H54 (cell line): ENCODE measurements at regions not wholly inside any gene's neighbourhood (a gene's known extent, or its start where the extent isn't known, plus 50 kb on each side); places are given as distances from the start of the nearest gene placed in this dataset.

ENCODE experiments used
- DNase-seq: peaks from one replicate; pipeline ENCODE4 v3.0.0; 2011; ENCODE audit warnings: low spot score, mixed read lengths; ENCODE audit not compliant: insufficient read length
- FAIRE-seq: peaks from 3 replicates; lab custom pipeline; 2011; peaks lifted over from hg19 to GRCh38; lab: Jason Lieb, UNC
- POLR2A ChIP-seq: IDR thresholded peaks from 2 replicates; pipeline ENCODE4 v1.6.1; 2011; ENCODE audit warnings: low read depth, mild to moderate bottlenecking, low read length

DNA sequence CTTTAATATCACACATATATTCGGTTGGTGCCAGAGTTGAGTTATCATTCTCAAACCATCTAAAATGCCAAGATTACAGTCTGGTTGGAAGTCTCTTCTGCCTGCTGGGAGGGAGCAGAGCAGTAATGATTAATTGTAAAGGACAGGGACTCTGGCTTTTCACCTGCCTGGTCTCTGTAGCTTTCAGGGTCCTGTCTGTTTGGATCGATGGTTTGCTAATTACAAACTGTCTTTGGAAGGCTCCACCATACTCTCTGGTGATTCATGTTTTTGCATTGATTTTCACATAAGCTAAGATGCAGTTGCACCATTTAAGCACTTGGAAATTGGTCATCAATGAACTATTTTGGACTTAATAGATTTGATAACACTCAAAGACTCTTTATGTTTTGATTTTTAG is 350.4 kb upstream of the SATB1 start:
- FAIRE-seq (no peak), DNase-seq (no peak)
- no peak for TF ChIP-seq POLR2A

DNA sequence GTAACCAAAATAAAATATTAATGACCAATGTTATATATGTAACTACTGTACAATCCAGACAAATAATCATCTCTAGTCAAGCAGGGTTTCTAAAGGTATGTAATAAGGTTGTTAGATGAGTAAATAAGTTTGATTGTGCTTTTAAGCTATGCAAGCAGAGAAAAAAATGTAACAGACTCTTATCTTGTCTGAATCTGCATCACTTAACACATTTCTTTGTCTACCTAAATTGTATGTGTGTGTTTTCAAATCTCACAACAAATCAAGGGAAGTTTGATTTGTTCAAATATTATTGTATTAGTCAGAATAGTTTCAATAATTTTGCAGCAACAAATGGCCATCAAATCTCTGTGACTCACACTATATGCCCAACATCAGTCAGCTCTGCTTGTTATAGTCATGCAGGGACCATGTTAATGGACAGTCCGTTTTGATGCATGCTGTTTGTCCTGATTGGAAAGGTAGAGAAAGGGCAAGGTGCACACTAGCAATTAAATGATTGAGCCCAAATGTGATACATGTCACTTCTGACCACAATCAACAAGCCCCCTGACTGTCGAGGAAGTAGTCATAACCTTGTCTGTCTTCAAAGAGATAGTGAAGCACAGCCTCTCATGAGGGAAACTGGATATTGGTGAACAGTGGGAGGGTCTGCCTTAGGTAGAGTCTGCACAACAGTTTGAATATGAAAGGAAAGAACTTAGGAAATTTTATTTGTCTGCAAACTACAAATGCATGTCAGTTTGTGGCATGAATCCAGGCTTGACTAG is 349.4 kb upstream of the SATB1 start:
- DNase-seq, result no peak
- no peak for TF ChIP-seq POLR2A
- FAIRE-seq, result no peak

DNA sequence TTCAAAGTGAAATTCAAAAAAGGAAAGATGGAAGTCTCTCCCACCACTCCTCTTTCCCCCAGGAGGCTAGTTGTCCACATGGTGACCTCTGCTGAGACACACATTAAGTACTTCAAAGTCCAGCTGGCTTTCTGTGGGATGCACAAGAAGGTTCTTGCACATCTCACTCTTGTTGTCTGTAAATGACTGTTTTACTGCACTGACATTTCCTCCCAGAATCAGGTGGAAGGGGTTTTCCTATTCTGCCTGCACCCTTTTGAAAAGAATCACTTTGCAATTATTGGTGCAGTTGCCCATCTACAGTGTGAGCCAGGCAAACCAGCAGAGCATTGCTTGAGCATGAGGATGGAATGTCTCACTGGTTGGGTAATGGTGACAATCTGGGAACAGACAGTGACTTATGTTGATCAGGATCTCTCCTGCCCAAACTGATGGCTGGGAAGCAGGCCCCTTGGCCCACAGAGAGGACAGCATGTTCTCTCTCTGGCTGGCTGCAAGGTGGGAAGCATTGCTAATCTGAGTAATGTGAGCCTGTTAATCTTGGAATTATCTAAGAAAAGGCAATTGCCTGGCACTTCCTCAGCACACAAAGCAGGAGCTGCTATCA is 347.7 kb upstream of the SATB1 start:
- no peak for TF ChIP-seq POLR2A
- FAIRE-seq (no peak), DNase-seq (no peak)

DNA sequence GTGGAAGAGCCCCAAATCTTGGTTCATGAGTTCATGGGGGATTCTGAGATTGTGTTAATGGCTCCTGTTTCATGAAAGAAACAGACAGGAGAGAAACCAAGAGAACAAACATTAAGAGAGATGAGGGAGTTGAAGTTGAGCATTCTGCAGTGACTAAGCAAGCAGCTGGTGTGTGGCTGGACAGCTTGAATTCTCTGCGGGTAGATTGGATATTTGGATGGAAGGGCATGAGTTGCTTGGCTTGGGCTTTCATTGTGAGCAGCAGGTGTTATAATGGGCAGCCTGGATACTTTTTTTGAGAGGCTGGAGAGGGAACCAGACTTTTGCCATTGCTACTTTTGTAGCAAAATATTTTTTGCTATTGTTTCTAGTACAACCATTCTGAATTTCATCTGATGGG is 346.8 kb upstream of the SATB1 start:
- no peak for TF ChIP-seq POLR2A
- no peak for FAIRE-seq
- DNase-seq, result no peak

DNA sequence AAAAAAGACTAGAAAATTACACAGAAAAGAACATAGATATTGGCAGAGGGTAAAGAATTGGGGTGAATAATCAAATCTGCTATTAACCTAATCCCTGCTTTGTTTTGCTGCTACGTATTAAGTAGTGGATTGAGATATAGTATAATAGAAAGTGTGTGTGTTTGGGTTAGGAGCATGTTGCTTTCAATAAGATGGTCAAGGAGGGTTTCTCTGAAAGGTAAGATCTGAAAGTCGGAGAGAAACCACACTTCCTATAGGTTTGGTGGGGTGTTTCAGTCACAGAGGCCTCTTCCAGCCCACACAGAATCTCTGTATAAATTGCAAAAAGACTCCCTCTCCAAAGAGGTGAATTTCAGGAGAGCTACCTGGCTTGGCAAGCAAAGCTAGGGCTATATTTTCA is 345.7 kb upstream of the SATB1 start:
- FAIRE-seq, result no peak
- no peak for DNase-seq
- no peak for TF ChIP-seq POLR2A

DNA sequence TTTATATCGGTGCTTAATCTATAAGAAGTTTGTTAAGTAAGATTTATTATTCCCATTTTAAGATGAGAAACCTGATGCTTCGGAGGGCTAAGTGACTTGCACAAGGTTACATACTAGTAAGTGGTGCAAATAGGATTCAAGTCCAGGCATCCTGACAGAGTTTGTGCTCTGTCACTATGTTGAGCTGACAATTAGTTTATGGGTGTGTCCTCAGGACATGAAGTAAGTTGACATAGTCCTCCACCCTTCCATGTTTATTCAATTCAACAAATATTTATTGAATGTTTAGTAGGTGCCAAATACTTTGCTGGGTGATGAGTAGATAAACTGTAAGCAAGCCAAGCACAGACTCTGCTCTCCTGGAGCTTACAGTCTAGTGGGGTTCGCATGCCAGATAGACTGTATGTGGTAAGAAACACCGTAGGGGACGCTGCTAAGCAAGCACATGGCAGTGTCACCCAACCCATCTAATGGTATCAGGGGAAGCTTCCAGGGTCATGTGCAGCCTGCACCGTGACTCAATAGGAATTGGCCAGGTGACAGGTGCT is 342.7 kb upstream of the SATB1 start:
- no peak for DNase-seq
- FAIRE-seq, result no peak

DNA sequence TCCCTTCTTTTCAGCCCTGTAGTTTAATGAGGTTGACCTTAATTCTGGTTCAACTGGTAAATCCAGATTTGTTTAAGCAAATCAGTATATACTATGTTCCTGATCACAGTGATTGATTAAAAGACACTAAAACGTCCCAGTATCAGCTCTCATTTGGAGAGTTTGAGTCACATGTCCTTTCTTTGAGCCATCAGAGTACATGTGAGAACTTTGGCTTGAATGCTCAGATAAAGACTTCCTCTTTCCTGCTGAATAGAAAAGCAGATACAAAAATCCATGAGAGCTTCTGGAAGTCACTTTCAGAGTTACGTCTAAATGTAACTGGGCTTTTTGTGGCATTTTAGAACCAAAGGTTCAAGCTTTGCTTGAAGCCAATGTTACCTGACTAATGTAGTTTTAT is 341.8 kb upstream of the SATB1 start:
- FAIRE-seq (no peak), DNase-seq (no peak)
- no peak for TF ChIP-seq POLR2A

More for the DNA sequence above, 342.7 kb upstream of the SATB1 start:
- no peak for TF ChIP-seq POLR2A

DNA sequence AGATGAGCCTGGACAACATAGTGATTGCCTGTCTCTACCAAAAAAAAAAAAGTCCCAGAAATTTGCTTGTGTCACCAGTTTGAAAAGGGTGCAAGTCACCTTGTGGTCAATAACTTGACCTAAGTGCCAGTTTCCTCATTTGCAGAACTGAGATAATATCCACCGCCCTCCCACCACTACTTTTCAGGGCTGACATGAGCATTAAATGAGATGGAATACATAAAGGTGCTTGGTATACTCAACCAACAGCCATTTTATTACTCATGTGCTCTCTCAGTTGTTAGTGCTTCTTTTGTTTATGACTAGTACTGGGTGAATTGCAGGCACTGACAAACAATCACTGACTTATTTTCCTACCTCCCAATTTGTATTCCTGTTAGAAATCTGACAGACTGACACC is 340.5 kb upstream of the SATB1 start:
- no peak for FAIRE-seq
- no peak for DNase-seq
- TF ChIP-seq POLR2A, result no peak

DNA sequence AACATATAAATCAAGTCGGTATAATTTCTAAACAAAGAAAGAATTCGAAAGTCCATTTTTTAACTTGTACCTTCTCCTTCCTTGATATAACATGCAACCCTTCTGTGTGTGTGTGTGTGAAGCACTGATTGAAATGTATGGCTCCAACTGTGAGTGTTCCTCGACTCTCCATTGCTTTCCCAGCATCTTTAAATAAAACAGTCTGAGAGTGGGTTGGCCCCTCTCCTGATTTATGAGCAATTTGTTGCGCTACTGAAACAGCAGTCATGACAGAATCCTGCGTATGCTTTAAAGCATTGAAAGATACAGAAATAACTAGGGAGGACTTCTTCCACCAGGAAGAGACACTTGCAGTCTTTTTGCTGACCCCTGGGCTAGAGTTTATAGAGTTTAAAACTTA is 340.0 kb upstream of the SATB1 start:
- no peak for FAIRE-seq
- no peak for DNase-seq
- no peak for TF ChIP-seq POLR2A

DNA sequence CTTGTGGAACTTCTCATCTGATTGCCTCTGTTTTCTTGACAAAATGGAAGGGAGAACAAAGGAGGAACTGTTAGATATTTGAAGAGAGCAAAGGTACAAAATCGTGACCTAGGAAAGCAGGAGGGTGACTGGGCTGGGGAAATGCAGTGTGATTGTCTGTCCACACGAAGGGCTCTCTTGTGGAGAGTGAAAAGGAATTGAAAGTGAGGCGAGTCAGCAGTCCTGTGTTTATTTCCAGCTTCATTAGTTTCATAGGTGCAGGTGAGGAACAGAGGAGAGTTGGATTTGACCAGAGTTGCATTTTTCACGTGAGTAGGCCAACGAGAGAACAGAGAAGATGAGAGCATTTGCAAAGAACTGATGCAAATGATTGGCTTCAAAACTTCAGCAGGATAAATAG is 336.4 kb upstream of the SATB1 start:
- no peak for TF ChIP-seq POLR2A
- FAIRE-seq (no peak), DNase-seq (no peak)

DNA sequence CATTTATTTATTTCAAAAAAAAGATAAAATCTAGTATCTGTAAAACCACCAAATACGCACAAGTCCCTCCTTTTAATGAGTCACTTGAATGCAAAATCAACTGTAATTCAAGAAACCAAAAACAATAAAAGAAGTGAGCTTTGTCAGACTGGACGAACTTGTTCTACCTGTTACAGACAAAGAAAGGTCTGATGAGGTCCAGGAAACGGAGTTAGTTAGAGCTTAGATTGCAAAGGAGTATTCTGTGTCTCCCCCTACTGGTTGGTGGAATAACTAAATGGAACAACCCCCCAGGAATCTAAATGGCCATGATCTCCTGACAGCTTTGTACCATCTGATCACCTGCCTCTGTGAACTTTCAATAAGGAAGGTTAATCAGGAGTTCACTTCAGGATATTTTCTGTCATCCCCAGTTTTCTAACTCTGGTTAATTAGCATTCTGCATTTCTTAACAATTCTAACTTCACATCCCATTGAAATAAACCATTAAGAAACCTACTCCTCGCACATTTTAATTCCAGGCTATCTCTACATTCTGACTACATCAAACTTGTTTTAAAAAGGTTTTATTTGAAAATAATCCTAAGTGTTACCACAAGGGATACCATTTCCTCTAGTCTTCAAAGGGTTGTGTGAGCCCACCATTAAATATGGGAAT is 333.0 kb upstream of the SATB1 start:
- no peak for TF ChIP-seq POLR2A
- FAIRE-seq, result peak; percentile 91
- peak; percentile 1 for DNase-seq

DNA sequence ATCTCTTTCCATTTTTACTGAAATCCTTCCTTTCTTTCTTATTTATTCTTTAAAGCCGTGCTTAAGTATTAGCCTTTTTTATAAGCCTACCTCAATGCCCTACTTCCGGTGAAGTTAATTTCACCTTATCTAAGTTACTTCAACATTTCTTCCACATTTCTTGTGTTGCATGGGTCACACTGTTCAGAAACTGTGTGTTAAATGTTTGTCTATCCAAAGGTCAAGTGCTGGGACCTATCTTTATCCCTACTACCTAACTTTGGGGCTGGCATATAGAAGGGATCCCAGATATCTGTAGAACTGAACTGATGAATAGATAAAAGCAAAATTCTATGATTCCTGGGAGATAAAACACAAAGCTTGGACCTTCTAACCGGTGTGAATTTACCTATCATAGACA is 332.3 kb upstream of the SATB1 start:
- no peak for TF ChIP-seq POLR2A

DNA sequence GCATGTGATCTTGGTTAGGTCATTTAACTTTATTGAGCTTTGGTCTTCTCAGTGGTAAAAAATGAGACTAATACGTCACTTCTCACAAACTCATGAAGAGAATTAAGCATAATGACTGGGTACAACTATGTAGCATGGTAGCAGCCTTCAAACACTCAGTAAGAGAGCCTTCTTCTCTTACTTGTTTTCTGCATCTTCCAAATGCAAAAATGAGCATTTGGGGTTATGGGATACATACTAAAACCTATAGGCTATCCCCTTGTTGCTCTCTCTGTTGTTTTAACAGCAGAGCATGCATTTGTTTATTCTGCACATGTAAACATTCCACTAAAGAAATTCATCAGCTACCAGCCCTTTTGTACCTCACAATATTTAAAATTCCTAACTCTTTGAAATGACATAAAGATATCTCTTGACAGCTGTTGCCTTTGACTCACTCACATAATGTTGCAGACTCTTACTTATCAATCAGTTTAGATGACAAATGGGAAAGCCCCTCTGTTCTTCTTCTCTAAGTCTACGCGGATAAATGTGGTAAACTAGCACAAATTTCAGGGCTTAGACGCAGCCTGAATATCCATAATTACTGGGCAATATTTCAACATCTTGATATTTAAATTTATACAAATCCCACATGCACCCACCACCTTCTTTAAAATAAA is 327.3 kb upstream of the SATB1 start:
- no peak for TF ChIP-seq POLR2A
- DNase-seq (no peak), FAIRE-seq (no peak)

More for the DNA sequence above, 332.3 kb upstream of the SATB1 start:
- DNase-seq (no peak), FAIRE-seq (no peak)

DNA sequence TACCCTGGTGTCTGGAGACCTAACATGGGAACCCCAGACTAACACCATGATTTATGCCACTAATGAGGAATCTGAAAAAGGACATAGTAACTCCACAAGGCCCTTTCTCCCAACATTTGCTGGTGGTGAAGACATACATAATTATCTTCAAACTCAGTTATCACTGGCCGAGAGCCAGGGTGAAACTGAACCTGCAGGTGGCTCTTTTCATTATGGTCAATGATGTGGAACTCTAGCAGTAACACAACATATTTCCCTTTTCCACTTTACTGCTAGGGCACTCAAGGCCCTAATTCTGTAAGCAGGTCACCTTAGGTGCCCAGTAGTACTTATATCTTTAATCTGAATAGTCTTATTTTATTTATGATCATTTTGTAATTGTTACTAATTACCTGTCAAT is 326.4 kb upstream of the SATB1 start:
- DNase-seq, result no peak
- TF ChIP-seq POLR2A, result no peak
- no peak for FAIRE-seq
